ENCODE measurements at regions not wholly inside any gene's neighbourhood (a gene's known extent, or its start where the extent isn't known, plus 50 kb on each side); places are given as distances from the start of the nearest gene placed in this dataset.
"Not testable (repeated sequence)": the region's sequence is repeated elsewhere in the genome, so short reads cannot be mapped to it uniquely, and the experiment has no call there.

DNA sequence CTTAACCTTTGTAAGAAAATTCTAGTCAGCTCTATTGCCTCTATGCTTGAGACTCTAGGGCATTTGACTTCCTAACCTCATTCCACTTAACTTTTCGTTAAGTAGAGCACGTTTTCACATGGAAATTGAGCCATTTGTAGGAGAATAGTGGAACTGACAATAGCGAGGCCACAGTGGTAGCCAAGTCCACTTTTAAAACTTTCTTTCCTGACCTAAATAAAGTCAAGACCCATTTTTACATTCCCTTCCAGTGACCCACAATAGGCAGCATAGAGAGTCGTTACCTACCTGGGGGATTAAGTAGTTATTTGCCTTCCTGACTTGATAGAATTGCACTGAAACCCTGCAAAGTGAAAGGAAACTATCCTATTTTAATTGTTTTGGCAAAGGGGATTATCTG, 386.0 kb upstream of the NECTIN3 start:
- H3K27ac ChIP-seq, result no peak overlapping the region
- H3K79me2 ChIP-seq (ENCODE audit: insufficient read depth, low read depth), result no peaks in the 10 kb centered on the region
- no peak overlapping the region for H3K4me2 ChIP-seq
- H4K20me1 ChIP-seq (ENCODE audit: insufficient read depth), result no peaks in the 10 kb centered on the region
- TF ChIP-seq, protein P1, sequence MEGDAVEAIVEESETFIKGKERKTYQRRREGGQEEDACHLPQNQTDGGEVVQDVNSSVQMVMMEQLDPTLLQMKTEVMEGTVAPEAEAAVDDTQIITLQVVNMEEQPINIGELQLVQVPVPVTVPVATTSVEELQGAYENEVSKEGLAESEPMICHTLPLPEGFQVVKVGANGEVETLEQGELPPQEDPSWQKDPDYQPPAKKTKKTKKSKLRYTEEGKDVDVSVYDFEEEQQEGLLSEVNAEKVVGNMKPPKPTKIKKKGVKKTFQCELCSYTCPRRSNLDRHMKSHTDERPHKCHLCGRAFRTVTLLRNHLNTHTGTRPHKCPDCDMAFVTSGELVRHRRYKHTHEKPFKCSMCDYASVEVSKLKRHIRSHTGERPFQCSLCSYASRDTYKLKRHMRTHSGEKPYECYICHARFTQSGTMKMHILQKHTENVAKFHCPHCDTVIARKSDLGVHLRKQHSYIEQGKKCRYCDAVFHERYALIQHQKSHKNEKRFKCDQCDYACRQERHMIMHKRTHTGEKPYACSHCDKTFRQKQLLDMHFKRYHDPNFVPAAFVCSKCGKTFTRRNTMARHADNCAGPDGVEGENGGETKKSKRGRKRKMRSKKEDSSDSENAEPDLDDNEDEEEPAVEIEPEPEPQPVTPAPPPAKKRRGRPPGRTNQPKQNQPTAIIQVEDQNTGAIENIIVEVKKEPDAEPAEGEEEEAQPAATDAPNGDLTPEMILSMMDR (conservative IDR thresholded peaks at IDR 0.05; ENCODE audit: low read depth, low read length), result no peak
- H3K36me3 ChIP-seq (ENCODE audit: insufficient read depth), result no peaks in the 10 kb centered on the region
- H3K4me3 ChIP-seq (IDR thresholded peaks at IDR 0.05; ENCODE audit: insufficient read depth, low read depth, low read length), result no peak overlapping the region
- H2AFZ ChIP-seq (ENCODE audit: low read depth), result no peak overlapping the region
- H3K9ac ChIP-seq, result no peak overlapping the region
- no peaks in the 10 kb centered on the region for H3K4me1 ChIP-seq (ENCODE audit: low read depth, poor library complexity, severe bottlenecking)
- no peaks in the 10 kb centered on the region for H3K27me3 ChIP-seq (ENCODE audit: insufficient read depth, low read depth)

DNA sequence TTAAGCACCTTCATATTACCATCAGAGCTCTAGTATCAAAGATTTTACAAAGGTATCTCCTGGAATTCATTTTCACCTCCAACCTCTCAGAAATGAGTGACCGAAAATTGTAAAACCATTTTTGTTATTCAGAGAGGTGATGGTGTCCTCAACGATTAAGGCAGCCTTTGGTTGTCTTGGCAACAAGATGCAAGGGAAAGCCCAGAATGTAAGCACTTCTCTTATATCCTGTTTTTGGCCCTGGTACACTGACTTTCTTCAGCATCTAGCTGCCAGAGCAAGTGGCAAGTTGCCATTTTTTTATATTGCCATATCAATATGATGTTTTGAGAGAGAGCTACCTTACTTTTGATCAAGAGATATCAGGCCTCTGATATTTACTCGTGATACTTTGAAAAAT, 384.9 kb upstream of the NECTIN3 start:
- Histone ChIP-seq H3K79me2 (ENCODE audit: insufficient read depth, low read depth) (no peaks in the 10 kb centered on the region), H3K4me1 (ENCODE audit: low read depth, poor library complexity, severe bottlenecking) (no peaks in the 10 kb centered on the region), H4K20me1 (ENCODE audit: insufficient read depth) (no peaks in the 10 kb centered on the region), H3K27ac (no peak overlapping the region), H2AFZ (ENCODE audit: low read depth) (no peak overlapping the region), H3K4me3 (IDR thresholded peaks at IDR 0.05; ENCODE audit: insufficient read depth, low read depth, low read length) (no peak overlapping the region), H3K9ac (no peak overlapping the region), H3K4me2 (no peak overlapping the region), H3K36me3 (ENCODE audit: insufficient read depth) (no peaks in the 10 kb centered on the region), H3K27me3 (ENCODE audit: insufficient read depth, low read depth) (no peaks in the 10 kb centered on the region)
- TF ChIP-seq, protein P1 (conservative IDR thresholded peaks at IDR 0.05; ENCODE audit: low read depth, low read length), result no peak

DNA sequence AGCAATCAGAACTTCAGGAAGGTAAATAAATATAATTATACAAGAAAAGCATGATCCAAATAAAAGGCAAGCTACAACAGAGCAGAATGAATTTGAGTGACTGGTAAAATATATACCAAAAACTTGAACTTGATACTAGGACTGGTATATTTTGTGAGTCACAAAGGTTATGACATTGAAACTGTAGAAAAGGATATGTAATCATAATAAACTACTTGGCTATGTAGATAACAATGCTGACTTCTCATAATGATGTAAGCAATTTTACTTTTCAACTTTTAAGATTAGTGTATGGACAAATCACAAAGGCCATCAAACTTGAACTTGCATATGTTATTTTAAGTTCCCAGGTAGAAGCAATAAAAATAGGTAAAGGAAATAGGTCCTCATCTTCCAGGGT, 384.5 kb upstream of the NECTIN3 start:
- no peaks in the 10 kb centered on the region for H4K20me1 ChIP-seq (ENCODE audit: insufficient read depth)
- no peak overlapping the region for H3K27ac ChIP-seq

DNA sequence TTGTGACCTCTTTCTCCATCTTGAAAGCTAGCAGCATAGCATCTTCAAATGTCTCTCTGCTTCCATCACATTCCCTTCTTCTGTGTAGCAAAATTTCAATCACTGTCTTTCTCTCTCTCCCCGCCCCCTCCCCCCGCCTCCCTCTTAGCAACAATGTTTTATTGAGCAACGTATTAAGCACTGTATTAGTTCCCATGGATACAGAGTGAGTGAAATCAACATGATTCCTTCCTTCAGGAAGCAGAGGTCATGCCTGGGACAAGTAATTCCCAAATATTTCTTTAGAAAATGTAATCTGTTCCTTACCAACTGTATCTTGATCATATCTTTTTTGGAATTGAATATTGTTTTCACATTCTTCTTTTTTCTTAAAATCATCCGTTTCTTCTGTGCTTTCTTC, 373.7 kb upstream of the NECTIN3 start:
- no peak overlapping the region for H3K9ac ChIP-seq

More for the DNA sequence above, 384.5 kb upstream of the NECTIN3 start:
- H3K79me2 ChIP-seq (ENCODE audit: insufficient read depth, low read depth), result no peaks in the 10 kb centered on the region
- H3K4me1 ChIP-seq (ENCODE audit: low read depth, poor library complexity, severe bottlenecking), result peaks cover 2% of the 10 kb centered on the region
- H3K9ac ChIP-seq, result no peak overlapping the region
- TF ChIP-seq, protein P1 (conservative IDR thresholded peaks at IDR 0.05; ENCODE audit: low read depth, low read length), result no peak
- no peak overlapping the region for H3K4me3 ChIP-seq (IDR thresholded peaks at IDR 0.05; ENCODE audit: insufficient read depth, low read depth, low read length)
- H3K36me3 ChIP-seq (ENCODE audit: insufficient read depth), result no peaks in the 10 kb centered on the region
- H3K4me2 ChIP-seq, result no peak overlapping the region
- no peaks in the 10 kb centered on the region for H3K27me3 ChIP-seq (ENCODE audit: insufficient read depth, low read depth)
- no peak overlapping the region for H2AFZ ChIP-seq (ENCODE audit: low read depth)

DNA sequence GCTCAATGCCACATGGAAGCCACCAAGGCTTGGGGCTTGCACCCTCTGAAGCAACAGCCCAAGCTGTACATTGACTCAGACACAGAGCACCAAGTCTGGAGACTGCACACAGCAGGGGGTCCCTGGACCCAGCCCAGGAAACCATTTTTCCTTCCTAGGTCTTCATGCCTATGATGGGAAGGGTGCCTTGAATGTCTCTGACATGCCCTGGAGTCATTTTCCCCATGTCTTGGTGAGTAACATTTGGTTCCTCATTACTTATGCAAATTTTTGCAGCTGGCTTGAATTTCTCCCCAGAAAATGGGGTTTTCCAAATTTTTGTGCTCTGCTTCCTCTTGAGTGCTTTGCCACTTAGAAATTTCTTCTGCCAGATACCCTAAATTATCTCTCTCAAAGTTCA, 367.3 kb upstream of the NECTIN3 start:
- not testable (repeated sequence) for H3K27me3 ChIP-seq (ENCODE audit: insufficient read depth, low read depth); H3K27ac ChIP-seq; H3K79me2 ChIP-seq (ENCODE audit: insufficient read depth, low read depth); H3K36me3 ChIP-seq (ENCODE audit: insufficient read depth); H3K9ac ChIP-seq; H2AFZ ChIP-seq (ENCODE audit: low read depth); H4K20me1 ChIP-seq (ENCODE audit: insufficient read depth); H3K4me2 ChIP-seq; H3K4me3 ChIP-seq (IDR thresholded peaks at IDR 0.05; ENCODE audit: insufficient read depth, low read depth, low read length)
- H3K4me1 ChIP-seq (ENCODE audit: low read depth, poor library complexity, severe bottlenecking), result peaks cover 10% of the 10 kb centered on the region

More for the DNA sequence above, 373.7 kb upstream of the NECTIN3 start:
- Histone ChIP-seq H3K27me3 (ENCODE audit: insufficient read depth, low read depth) (no peaks in the 10 kb centered on the region), H4K20me1 (ENCODE audit: insufficient read depth) (no peaks in the 10 kb centered on the region), H3K27ac (no peak overlapping the region), H2AFZ (ENCODE audit: low read depth) (no peak overlapping the region), H3K4me3 (IDR thresholded peaks at IDR 0.05; ENCODE audit: insufficient read depth, low read depth, low read length) (no peak overlapping the region), H3K79me2 (ENCODE audit: insufficient read depth, low read depth) (no peaks in the 10 kb centered on the region), H3K36me3 (ENCODE audit: insufficient read depth) (no peaks in the 10 kb centered on the region), H3K4me1 (ENCODE audit: low read depth, poor library complexity, severe bottlenecking) (no peaks in the 10 kb centered on the region), H3K4me2 (no peak overlapping the region)
- TF ChIP-seq, protein P1 (conservative IDR thresholded peaks at IDR 0.05; ENCODE audit: low read depth, low read length), result no peak
